ENCODE measurements at regions not wholly inside any gene's neighbourhood (a gene's known extent, or its start where the extent isn't known, plus 50 kb on each side); places are given as distances from the start of the nearest gene placed in this dataset.
"Not testable (repeated sequence)": the region's sequence is repeated elsewhere in the genome, so short reads cannot be mapped to it uniquely, and the experiment has no call there.

DNA sequence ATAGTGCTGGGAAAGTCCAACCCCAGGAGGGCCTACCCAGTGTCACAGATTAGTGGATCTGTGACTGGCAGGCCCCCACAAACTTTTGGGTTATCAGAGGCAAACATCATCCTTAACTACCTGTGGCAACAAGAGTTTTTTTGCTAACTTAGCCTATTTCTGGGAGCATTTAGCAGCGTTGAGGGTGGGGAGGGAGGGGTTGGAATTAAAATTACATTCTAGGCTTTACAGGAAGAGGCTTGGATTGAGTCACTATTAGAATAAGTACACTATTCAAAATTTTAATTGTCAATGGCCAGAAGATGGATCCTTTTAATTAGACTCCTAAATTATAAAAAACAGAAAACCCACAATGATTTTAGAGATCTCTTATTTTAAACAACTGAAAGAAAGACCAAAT lies 267.9 kb upstream of the NPSR1 start:
- no peak for DNase-seq (ENCODE audit: low read depth in 2 of 2)

DNA sequence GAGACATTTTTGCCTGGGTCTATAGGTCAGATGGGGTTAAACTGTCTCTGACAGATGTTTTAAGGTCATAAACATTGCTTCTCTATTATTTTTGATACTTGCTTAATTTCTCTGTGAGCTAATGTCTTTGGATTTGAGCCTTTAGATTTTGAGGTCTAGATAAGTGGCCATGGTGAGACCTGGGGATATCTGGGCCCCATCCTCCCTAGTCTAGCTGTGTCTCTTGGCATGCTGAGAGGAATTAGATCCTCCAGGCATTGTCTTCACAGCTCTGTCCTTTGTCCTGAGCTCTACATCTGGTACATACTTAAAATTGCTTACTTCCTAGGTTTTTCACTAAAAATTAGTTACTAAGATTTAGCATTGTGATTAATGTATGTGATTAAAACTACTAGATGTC lies 265.0 kb upstream of the NPSR1 start:
- no peak for DNase-seq (ENCODE audit: low read depth in 2 of 2)

DNA sequence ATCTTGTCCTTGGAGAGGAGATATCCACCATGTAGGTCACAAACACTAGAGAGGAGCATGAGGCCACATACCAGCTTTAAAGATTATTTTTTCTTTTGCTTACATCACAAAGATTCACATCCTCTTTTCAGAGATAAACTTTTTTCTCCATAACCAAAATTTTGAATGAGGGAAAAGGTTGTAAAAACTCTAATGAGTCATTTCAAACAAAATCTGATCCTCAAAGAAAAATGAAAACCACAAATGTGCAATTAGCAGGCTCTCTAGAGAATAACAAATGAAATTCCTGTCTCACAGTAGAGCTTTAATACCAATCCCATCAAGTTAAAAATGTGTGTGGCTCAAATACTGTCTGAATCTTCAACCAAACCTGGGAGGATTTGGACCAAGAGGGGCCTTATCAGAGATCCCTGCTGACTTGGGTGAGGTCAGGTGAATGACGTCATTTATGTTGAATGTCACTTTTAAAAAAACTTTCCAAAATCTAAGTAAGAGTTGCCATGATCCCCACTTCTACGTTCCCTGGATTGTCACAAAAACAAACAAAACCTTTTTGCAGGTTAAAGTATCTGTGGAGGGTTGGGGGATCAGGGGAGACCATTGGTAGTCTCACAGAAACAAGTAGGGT lies 261.5 kb upstream of the NPSR1 start:
- no peak for DNase-seq (ENCODE audit: low read depth in 2 of 2)

DNA sequence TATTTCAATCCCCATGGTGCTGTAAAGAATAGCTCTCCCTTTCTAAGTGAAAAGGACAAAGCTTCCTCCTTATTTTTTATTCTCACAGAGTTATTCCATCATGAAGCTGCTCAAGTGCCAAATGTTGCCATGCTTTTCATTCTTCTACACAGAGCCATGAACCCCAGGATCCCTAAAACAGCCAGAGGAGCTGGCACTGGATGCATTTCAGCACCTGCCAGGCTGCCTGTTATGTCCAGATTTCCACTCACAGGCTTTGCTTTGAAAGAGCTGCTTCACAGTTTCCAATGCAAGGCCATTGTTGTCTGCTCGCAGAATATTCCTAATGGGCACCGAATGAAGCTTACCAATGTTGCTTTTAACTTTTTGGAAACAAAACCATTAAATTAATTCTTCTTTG lies 256.2 kb upstream of the NPSR1 start:
- DNase-seq (ENCODE audit: low read depth in 2 of 2): no peak

DNA sequence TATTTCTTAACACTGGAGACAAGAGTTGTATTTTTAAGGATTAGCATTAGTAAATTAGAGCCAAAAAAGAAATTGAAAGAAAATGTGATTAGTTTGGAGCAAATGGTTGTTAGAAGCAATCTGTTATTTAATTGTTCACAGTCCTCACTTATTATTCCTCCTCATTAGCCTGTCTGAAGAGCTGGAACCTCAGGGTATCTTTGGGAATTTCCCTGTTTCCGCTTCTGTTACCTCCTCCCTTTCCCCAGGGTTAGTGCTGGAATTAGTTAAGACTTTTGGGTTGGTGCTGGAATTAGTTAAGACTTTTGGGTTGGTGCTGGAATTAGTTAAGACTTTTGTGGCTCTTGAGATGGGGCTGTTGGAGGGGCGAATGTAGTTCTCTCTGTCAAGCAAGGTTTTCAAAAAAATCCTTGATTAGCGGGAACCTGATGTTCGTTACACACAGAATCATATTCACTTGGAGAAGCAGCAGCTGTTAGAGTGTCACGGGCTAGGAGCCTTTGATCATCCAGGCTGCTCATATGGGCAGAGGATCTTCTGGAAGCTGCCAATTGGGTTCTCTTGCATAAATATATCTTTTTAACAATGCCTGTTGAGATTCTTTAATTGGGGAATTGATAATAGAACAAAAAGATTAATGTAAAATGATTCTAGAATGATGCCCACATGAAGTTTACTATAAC lies 251.0 kb upstream of the NPSR1 start:
- no peak for DNase-seq (ENCODE audit: low read depth in 2 of 2)

DNA sequence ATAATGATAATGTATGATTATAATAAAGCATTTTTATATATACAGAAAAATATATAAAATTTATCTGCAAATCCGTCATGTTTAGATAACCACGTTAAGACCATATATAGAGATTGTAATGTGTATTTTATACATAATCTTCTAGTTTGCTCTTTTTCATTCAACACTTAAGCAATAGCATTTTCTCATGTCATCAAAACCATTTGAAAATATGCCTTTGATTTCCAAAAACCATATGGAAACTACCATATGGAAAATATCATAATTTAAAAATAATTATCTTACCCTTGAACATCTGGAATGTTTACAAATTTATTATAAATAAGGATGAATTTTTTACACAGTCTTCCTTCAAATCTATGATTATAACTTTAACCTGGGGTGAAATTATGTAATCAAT lies 250.4 kb upstream of the NPSR1 start:
- no peak for DNase-seq (ENCODE audit: low read depth in 2 of 2)

DNA sequence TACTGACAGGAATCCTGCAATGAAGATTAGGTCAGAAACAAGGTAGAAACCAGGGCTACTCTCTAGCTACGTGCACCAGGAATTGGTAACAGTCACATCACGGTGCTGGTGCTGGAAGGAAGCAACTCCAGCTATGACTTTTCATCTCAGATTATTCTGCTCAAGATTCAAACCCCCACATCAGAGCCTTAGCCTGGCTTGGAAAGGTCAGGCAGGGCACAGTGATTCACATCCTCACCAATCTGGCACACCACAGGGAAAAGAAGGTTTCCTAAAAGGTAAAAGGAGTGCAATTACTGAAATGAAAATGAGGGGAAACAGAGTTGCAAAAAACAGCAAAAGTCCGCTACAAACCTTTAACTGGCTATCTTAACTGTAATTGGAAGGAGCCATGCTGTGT lies 240.2 kb upstream of the NPSR1 start:
- no peak for DNase-seq (ENCODE audit: low read depth in 2 of 2)

DNA sequence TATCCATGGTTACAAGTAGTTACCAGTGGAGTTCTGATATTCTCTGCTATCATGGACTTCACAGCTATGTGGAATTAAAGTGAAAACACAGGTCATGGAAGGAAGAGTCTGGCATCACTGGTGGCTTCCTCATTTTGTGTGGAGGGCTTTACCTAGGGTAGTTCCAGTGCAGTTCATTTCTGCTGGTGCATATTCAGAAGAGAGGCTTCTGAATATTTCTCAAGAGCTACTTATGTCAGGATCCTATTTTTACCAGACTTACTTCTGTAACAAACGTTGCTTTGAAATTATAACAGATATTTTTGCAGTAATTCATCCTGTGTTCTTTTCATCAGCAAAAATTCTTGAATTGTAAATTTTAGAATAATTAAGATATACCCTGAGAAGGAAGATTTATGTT lies 236.5 kb upstream of the NPSR1 start:
- DNase-seq (ENCODE audit: low read depth in 2 of 2): no peak

DNA sequence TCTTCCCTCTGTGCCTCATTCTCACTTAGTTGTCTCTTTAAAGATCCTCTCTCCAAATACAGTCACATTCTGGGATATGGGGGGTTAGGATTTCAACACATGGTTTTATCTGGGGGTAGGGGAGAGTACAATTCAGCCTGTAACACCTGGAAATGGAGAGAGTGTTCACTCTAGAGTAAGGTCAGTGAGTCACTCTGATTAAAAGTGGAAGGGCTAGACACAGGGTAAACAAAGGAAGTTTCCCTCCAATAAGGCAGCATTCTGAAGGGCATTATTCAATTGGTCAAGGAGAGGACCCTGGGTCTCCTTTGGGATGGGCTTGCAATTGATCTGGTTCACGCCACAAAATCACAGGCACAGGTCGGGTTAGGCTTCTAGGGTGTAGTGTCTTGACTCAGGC lies 232.8 kb upstream of the NPSR1 start:
- no peak for DNase-seq (ENCODE audit: low read depth in 2 of 2)

DNA sequence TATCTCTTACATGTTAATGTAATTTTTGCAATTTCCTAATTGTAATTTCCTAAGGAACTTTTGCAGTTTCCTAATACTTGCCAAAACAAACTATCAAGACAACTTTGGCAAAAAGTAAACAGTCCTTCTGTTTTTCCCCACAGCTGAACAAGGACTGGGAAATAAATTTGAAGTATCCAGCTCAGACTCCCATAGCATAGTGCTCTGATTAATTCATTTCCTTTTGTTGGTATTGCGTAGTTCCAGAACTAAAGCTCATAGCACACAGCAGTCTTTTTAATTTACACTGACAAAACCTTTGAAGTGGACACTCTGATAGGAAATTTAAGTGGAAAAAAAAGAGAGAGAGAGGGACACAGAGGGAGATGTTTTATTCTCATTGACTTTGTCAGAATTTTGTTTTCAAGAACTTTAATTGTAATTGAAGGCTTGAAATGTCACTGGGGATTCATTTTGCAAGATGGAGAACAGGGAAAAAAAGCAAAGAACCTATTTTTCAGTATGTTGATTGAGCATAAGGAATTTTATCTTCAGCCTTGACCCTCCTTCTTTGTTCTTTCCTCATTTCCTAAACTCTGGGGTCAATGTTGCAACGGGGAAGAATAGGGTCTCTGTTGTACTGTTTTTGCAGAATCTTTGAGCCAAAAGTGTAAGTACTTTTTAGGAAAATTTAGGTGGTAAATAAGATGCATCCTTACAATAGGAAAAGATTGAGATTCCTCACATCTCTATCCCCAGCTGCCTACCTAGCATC lies 232.2 kb upstream of the NPSR1 start:
- no peak for DNase-seq (ENCODE audit: low read depth in 2 of 2)

DNA sequence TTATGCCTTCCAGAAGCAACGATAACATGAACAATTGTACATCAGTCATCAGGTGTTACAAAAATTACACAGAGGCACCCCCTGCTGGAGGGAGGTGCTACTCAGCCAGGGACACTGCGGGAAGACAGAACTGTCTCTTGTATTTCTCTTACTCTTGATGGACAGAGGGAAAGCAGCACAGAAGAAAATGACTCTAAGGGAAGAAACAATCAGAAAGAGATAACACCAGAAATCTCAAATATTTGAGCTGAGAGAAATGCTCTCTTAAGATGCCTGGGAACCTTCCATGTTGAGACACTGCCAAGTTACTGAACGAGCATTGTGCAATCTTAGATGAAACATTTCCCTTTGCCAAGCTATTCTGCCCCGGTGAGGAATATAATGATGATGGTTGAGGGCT lies 227.6 kb upstream of the NPSR1 start:
- DNase-seq (ENCODE audit: low read depth in 2 of 2): no peak

DNA sequence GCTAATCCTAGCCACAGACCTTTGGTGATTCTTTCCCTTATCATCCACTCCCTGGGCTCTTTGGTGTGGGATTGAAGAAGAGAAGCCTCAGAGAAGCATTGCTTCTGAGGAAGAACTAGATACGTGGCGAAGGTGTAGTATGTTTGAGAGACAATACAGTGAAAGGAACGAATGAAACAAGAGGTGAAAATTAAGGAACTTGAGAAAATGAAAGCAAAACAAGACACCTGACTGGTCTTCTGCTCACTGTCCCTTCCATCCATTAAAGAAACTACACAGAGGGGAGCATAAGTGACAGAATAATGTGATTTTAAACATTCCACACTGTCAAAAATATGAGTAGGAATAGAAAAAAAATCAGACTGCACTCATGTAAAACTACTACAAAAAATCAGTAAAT lies 219.6 kb upstream of the NPSR1 start:
- no peak for DNase-seq (ENCODE audit: low read depth in 2 of 2)

DNA sequence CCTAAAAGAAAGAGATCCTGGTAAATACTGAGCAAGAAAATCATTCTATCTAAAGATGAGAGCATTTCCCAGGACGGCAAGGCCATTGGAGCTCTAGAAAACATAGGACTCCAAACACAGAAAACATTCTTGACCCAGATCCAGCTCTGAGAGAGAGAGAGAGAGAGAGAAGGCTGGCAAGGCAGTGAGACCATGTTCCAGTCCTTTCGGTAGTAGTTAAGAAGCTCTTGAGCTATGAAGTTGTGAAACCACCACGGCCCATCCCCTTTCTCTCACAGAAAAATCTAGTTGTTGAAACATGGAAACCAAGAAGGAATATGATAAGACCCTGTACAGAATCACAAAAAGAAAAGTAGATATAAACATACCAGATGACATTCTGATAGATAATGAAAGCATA lies 212.4 kb upstream of the NPSR1 start:
- no peak for DNase-seq (ENCODE audit: low read depth in 2 of 2)

DNA sequence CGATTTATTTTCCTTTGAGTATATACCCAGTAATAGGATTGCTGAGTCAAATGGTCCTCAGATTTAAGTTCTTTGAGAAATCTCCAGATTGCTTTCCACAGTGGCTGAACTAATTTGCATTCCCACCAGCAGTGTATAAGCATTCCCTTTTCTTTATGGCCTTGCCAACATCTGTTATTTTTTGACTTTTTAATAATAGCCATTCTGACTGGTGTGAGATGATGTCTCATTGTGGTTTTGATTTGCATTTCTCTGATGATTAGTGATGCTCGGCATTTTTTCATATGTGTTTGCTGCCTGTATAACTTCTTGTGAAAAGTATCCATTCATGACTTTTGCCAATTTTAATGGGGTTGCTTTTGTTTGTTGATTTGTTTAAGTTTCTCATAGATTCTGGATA lies 209.5 kb upstream of the NPSR1 start:
- DNase-seq (ENCODE audit: low read depth in 2 of 2): not testable (repeated sequence)

DNA sequence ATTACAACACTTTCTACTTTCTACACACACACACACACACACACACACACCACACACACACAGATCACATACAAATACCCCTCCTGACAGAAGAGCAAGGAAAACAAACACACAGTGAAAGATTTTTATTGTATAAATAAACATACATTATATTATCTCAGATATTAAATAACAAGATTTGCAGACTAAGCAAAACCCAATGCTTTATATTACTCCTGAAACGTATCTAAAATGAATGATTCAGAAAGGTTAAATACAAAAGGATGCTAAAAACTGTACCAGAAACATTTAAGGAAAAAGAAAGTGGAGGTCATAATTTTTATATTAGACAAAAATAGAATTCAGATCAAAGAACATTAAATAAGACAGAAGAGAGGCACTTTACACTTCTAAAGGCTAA lies 208.3 kb upstream of the NPSR1 start:
- no peak for DNase-seq (ENCODE audit: low read depth in 2 of 2)

DNA sequence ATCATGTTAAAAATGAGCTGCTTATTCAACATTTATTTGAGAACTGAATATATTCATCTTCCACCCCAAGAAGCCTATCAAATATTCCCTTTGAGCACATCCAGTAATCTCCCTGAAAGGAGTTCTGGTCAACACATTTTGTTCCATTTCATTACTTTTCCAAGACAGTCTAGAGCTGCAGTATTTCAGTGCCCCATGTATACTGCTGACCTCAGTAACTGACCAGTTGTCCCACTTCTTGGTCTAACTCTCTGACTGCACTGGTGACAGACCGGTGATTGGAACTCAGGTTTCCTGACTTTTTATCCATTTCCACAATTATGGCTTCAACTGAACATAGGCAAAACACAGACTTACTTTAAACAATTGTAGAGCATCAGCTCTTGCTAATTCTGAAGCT lies 206.8 kb upstream of the NPSR1 start:
- DNase-seq (ENCODE audit: low read depth in 2 of 2): no peak

DNA sequence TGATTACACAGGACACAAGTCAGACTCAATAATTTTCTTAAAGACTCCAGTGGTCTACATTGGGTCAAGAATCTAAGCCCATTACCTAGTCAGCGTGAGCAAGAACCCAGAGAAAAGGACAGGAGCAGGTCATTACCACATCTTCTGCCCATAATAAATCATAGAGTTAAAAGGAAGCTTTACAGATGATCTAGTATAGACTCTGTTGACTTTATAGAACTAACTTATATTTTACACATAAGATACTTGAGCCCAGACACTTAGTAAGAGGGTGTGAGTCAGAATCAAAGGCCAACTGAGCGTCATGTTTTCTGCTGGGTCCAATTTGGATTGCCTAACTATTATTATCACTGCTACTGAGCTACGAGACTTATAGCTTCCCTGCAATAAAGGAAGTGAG lies 206.1 kb upstream of the NPSR1 start:
- DNase-seq (ENCODE audit: low read depth in 2 of 2): no peak

DNA sequence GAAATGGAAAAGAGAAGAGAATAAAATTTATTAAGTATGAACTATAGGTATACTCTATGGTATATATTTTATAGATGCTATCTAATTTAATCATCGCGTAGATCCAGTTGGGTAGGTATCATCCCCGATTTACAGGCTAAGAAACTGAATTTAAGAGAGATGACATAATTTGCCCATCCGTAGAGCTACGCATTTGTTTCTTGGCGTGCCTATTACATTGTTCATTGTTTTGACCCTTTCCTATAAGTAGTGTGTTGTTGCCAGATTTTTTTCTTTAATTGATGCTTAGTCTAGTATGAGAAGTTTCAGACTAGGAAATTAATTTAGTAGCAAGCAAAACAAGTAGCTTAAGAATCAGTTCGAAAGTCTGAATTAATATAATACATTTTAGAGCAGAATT lies 205.7 kb upstream of the NPSR1 start:
- DNase-seq (ENCODE audit: low read depth in 2 of 2): no peak

DNA sequence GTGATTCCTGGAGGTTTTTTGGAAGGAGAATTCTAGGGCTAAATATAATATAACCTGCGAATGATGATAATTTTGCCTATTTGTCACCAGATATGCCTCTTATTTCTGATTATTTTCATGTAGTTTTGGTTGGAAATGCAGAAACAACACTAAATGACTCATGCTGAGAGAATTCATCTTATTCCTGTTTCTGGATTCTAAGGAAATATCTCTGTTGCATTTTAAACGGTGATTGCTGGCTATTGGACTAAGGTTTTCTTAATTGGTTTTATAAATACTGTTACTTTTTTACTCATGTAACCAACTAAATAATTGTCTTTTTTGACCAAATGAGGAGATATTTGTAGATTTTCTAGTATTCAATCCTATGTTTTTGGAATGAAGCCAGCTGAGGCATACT lies 204.9 kb upstream of the NPSR1 start:
- no peak for DNase-seq (ENCODE audit: low read depth in 2 of 2)

DNA sequence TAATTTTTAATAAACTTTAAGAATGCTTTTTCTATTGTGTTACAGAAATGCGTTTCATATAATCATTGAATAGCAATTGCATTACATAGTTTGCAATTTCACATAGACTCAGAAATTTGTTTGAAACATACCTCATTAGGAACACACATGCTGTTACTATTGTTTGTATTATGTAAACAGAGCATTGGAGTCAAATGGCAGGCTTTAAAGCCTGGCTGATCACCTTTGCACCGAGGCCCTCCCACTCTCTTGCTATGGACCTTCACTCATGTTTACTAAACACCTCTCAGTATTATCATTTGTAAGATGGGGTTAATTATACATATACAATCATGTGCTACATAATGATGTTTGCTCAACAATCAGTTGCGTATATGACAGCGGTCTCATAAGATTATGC lies 203.6 kb upstream of the NPSR1 start:
- no peak for DNase-seq (ENCODE audit: low read depth in 2 of 2)

DNA sequence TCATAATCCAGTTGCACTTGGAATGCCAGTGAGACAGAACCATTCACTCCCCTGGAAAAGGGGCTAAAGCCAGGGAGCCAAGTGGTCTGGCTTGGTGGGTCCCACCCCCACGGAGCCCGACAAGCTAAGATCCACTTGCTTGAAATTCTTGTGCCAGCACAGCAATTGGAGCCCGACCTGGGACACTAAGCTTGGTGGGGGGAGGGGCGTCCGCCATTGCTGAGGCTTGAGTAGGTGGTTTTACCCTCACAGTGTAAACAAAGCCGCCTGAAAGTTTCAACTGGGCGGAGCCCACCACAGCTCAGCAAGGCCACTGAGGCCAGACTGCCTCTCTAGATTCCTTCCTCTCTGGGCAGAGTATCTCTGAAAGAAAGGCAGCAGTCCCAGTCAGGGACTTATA lies 200.7 kb upstream of the NPSR1 start:
- no peak for DNase-seq (ENCODE audit: low read depth in 2 of 2)

DNA sequence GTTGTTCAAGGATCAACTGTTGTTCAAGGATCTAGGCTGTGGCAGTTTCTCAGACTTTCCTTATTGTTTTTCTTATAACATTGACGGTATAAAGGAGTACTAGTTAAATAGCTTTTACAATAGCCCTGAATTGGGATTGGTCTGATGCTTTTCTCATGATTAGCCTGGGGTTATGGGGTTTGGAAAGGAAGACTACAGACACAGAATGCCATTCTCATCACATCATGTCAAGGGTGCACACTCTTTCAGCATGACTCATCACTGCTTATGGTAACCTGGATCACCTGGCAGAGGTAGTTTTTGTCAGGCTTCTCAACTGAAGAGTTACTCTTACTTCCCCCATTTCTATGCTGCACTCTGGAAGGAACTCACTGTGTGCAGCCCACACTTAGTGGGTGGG lies 194.2 kb upstream of the NPSR1 start:
- no peak for DNase-seq (ENCODE audit: low read depth in 2 of 2)

DNA sequence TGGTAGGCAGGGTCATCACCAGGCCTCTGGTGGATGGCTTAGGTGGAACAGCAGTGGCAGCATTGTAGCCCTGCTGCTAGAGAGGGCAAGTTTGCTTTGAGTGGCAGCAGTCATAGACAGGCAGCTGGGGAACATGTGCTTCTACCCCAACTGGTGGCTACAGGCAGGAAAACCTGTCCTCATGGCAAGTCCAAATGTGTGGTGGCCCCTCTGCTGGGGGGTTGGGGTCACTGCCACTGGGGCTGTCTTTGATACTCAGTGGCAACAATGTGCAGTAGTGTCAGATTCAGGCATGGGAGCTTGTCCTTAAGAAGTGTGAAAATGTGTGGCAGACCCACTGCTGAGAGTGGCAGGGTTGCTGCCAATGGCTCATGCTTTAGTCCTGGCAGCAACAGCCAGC lies 186.2 kb upstream of the NPSR1 start:
- no peak for DNase-seq (ENCODE audit: low read depth in 2 of 2)

All from stimulated activated CD8-positive, alpha-beta memory T cell treated with anti-CD3 and anti-CD28 coated beads, Interleukin-2, amount 100 ng/mL, for 48 hours (primary cell).